ENCODE measurements at regions not wholly inside any gene's neighbourhood (a gene's known extent, or its start where the extent isn't known, plus 50 kb on each side); places are given as distances from the start of the nearest gene placed in this dataset.

DNA sequence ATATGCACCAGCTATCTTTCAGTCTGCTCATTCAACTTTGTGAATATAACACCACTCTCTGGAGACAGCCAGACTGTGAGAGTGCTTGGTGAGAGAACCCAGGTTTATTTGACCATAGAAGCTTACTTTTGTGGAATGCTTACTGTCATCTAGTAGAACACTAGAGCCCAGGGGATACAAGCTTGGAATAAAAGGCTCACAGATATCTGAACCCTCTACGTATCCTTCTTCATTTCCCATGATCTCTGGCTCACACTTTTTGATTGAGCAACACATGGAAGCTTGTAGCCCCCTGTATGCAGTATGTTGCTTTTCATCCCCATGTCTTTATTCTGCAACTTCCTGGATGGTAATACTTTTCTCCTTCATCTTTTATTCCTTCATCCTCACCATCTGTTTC is 835.3 kb upstream of the CITED2 start:
- TF ChIP-seq, protein P1, sequence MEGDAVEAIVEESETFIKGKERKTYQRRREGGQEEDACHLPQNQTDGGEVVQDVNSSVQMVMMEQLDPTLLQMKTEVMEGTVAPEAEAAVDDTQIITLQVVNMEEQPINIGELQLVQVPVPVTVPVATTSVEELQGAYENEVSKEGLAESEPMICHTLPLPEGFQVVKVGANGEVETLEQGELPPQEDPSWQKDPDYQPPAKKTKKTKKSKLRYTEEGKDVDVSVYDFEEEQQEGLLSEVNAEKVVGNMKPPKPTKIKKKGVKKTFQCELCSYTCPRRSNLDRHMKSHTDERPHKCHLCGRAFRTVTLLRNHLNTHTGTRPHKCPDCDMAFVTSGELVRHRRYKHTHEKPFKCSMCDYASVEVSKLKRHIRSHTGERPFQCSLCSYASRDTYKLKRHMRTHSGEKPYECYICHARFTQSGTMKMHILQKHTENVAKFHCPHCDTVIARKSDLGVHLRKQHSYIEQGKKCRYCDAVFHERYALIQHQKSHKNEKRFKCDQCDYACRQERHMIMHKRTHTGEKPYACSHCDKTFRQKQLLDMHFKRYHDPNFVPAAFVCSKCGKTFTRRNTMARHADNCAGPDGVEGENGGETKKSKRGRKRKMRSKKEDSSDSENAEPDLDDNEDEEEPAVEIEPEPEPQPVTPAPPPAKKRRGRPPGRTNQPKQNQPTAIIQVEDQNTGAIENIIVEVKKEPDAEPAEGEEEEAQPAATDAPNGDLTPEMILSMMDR (IDR thresholded peaks at IDR 0.05) = no peak
- TF ChIP-seq POLR2A (IDR thresholded peaks at IDR 0.05) = no peak

Measured in Peyer's patch (tissue), 4 donors.